Posterior cingulate gyrus (tissue), 11 donors: ENCODE measurements at regions not wholly inside any gene's neighbourhood (a gene's known extent, or its start where the extent isn't known, plus 50 kb on each side); places are given as distances from the start of the nearest gene placed in this dataset.
"Not testable (repeated sequence)": the region's sequence is repeated elsewhere in the genome, so short reads cannot be mapped to it uniquely, and the experiment has no call there.

Source experiments
- DNase-seq, 10 donors: peaks; one replicate each; pipeline versions ENCODE4 v3.0.0 to v3.0.0-alpha.2; 2020 to 2021; ENCODE audit warnings: mixed read lengths in 3 of 10
- intact Hi-C: fragments of 100-400 bp; cut with DNase I; formaldehyde crosslinking; loops from one replicate; pipeline ENCODE4 v1.15.1; 2023

DNA sequence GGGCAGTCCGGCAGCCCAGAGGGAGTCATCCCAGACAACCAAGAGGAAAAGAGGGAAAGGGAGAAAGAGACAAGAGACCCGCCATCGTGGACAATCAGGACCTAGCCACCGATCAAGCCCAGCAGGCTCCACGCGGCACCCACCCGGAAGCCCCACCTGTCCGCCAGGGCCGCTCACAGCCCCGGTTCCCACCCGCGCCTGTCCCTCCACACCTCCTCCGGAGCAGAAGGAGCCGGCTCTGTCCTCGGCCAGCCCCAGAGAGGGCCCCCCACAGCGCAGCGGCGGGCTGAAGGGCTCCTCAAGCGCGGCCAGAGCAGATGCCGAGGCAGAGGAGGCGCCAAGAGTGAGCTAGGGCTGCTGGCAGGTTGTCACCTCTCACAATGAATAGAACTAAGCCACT, 784.7 kb upstream of the FBXO33 start:
- intact Hi-C loops: no loop called here
- peak in 3 of 10 donors; percentile 62 to 77 (median 64) for DNase-seq

- intact Hi-C loops: not testable (repeated sequence)
- DNase-seq: peak in 3 of 10 donors; percentile 14 to 55 (median 35)
Observed at GRCh38 chr14:40216408-40216807, 784.2 kb upstream of the FBXO33 start.

- no peak for DNase-seq
- intact Hi-C loops: no loop called here
Observed at GRCh38 chr14:40213701-40214100, 781.5 kb upstream of the FBXO33 start.

GRCh38 chr14:40204441-40205175, 772.4 kb upstream of the FBXO33 start:
- intact Hi-C loops: no loop called here
- peak in 2 of 10 donors; percentile 60 to 73 for DNase-seq

GRCh38 chr14:40199101-40199500, 766.9 kb upstream of the FBXO33 start:
- peak in 1 of 10 donors; percentile 28 for DNase-seq
- intact Hi-C loops: no loop called here

GRCh38 chr14:40197344-40197743, 765.1 kb upstream of the FBXO33 start:
- intact Hi-C loops: no loop called here
- DNase-seq: no peak

DNA sequence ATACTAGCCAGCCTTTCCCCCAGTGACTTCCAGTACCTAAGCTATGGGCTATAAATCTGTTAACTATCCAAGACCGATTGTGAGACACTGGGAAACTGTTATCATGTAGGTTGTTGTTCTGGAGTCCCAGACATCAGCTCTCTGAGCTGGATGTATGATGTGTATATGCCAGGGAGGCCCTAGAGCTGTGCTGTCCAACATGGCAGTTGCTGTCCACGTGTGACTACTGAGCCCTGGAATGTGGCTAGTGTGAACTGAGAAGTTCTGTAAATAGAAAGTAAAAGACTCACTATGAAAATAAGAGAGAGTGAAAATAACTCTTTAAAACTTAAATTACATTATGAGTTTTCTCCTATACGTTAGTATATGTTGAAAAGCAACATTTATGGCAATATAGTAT, 755.8 kb upstream of the FBXO33 start:
- intact Hi-C loops: no loop called here
- DNase-seq: no peak

- intact Hi-C loops: no loop called here
- peak in 1 of 10 donors; percentile 24 for DNase-seq
Observed at GRCh38 chr14:40164083-40164482, 731.9 kb upstream of the FBXO33 start.

DNA sequence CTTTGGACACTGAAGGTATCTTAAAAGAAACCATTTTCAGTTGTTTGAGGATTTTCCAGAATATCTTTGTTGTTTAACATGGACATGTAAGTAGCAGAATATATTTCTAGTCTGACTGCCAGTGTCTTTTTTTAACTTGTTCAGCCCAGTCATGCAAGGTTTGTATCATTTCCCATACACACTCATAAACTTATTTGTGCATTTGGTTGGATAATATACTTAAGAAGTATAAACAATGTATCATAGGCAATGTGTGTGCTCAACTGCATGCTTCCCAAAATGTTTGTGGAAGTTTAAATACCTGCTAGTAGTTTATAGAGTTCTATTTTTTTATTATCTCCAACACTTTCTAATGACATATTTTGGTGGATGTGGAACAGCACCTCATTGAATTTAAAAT, 707.4 kb upstream of the FBXO33 start:
- DNase-seq: no peak
- intact Hi-C loops: no loop called here

DNA sequence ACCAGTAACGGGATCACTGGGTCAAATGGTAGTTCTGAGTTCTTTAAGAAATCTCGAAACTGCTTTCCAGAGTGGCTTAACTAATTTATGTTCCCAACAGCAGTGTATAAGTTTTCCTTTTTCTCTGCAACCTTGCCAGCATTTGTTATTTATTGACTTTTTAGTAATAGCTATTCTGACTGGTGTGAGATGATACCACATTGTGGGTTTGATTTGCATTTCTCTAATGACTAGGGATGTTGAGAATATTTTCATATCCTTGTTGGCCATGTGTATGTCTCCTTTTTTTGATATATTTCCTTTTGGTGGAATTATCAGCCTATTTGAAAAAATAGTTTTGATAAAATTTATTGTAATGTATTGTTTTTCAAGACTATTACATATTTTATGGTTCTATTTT, 701.2 kb upstream of the FBXO33 start:
- no peak for DNase-seq
- intact Hi-C loops: no loop called here

DNA sequence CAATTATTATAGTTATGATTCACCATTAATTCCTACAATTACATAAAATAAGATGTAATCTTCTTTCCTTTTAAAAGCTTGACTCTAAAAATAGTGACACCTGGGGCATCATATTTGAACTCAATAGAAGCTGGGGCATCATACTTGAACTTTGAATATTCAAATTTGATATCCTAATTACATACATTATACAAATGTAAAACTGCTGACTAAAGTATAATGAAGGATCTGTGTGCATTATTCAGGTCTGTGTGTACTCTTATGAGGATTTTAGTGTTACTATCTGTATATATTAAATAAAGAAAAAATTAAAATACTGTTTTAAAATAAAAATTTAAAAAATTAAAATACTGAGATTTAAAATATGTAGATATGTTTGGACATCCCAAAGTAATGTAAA, 696.9 kb upstream of the FBXO33 start:
- intact Hi-C loops: no loop called here
- no peak for DNase-seq

DNA sequence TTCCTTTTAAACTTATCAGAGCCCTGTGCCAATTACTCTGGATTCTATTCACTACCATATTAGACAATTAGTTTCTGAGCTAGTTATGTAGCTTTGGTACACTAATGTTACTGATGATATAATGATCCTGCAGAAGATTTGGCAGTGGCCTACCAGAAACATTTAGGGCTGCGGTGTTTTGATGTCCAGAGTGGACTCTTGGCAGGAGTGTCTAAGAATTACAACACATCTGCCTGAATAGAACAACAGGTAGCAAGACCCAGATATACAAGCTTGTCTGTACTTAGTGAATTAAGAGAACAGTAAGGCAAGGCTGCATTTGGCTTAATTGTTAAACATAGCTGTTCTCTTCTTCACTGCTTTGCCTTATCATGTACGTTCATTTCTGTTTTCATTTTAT, 691.6 kb upstream of the FBXO33 start:
- no peak for DNase-seq
- intact Hi-C loops: no loop called here

- DNase-seq: no peak
- intact Hi-C loops: no loop called here
Observed at GRCh38 chr14:40122968-40123648, 690.9 kb upstream of the FBXO33 start.

- intact Hi-C loops: no loop called here
- no peak for DNase-seq
Observed at GRCh38 chr14:40119765-40120164, 687.5 kb upstream of the FBXO33 start.

DNA sequence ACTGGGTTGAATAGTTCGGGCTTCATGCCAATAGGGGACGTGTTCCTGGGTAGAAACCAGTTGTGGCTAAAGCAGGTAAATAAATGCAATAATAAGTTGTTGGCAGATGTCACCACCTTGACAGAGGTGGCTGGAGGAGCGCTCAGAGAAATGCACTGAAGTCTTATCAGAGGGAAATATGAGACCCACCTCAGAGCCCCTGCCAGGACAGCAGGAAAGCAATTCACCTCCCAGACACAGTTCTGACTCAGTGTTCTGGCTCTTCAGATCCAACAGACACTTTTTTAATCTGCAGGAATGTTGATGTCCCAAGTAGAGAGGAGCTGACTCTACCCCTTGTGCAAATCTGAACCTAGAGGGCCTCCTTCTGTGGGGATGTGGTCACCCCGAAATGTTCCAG, 687.1 kb upstream of the FBXO33 start:
- no peak for DNase-seq
- intact Hi-C loops: no loop called here

GRCh38 chr14:40115583-40115982, 683.4 kb upstream of the FBXO33 start:
- intact Hi-C loops: no loop called here
- DNase-seq: no peak

DNA sequence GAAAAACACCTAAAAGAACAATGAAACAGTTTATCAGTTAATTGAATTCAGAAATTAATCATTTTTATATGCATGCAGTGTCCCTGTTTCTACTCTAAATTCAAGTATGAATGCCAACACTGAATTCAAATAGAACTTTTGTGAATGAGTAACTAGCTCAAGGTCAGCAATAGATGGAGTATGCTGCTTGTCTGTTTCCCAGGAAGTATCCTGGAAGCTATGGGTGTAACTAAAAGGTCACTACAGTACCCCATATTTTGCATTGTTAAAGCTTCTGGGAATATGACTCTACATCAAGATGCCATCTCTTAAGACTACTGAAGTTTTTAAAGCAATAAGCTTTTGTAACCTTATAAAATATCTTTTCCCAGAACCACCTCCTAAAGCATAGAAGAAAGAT, 681.4 kb upstream of the FBXO33 start:
- intact Hi-C loops: no loop called here
- no peak for DNase-seq

- no peak for DNase-seq
- intact Hi-C loops: no loop called here
Observed at GRCh38 chr14:40100544-40101196, 668.4 kb upstream of the FBXO33 start.

DNA sequence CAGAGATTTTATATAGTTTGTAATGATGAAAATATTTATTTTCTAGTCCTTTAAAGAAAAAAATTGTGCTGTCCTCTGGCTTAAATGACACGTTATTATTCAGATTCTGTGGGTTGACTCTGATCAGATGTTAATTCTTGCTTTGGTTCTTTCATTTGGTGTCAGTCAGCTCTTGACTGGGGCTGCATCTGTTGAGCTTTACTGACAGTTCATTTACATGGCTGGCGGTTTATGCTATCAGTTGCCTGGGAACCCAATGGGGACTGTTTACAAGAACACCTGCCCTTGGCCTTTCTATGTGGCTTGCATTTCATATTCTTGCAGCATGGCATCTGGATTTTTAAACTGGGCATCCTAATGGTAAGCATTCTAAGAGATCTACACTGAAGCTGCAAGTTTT, 667.1 kb upstream of the FBXO33 start:
- DNase-seq: no peak

DNA sequence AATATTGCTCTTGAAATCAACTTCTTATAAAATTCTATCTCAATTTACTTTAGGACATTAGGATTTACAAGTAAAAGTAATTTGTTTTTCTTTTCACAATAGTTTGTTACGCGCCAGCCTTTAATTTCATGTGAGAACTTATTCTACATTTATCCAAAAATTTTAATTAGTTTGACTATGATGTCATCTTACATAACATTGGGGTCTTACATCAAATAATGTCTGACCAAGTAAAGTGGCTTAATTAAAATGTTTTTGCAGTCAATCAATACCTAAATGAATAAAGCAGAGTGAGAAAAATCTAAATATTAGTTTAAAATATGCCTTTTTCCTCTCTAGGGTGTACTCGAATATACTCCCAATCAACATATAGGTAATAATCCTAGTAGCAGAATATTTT, 666.2 kb upstream of the FBXO33 start:
- DNase-seq: no peak
- intact Hi-C loops: no loop called here

More for the DNA sequence above, 667.1 kb upstream of the FBXO33 start:
- intact Hi-C loops: no loop called here

DNA sequence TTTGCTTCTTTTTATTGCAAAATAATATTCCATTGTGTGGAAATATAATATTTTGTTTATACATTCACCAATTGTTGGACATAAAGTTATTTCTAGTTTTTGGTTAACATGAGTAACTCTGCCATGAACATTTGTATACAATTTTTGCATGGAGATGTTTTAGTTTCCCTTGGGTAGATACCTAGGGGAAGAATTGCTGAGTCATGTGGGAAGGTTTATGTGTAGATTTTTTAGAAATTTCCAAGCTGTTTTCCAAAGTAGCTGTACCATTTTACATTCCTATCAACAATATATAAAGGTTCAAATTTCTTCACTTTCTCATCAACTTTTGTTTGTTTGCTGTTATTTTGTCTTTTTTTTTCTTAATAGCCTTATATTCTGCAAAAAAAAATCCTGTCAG, 664.7 kb upstream of the FBXO33 start:
- intact Hi-C loops: no loop called here
- DNase-seq: no peak

DNA sequence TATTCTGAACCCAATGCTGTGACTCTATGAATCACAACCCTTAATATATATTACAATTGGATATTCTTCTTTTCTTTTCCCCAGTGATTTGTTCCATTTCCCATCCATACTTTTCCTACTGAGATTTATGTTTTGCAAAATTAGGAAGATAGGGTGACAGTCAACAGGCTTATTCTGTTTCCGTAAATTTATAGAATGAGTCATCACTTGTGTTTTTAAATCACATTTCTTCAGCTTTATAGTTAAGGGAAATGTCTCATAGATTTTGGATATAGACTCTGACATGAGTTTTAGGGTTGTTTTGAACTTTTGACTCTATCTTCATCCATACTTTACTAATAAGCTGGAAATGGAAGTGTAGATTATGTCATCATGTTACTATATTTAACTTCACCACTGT, 661.6 kb upstream of the FBXO33 start:
- no peak for DNase-seq
- intact Hi-C loops: no loop called here
